Astrocyte (in vitro differentiated cells and primary cell): ENCODE measurements at regions not wholly inside any gene's neighbourhood (a gene's known extent, or its start where the extent isn't known, plus 50 kb on each side); places are given as distances from the start of the nearest gene placed in this dataset.

Experiments used
- DNase-seq: peaks from one replicate; pipeline ENCODE4 v3.0.0-alpha.2; 2010; ENCODE audit warnings: low read depth
- FAIRE-seq: peaks from 2 replicates; lab custom pipeline; 2011; peaks lifted over from hg19 to GRCh38; lab: Jason Lieb, UNC
- H2AFZ ChIP-seq: 2 replicates; pipeline ENCODE4 v1.6.0; 2012; ENCODE audit warnings: low read depth, low read length, inconsistent platforms
- H3K27ac ChIP-seq: 2 replicates; pipeline ENCODE4 v1.5.1; 2011; ENCODE audit warnings: low read depth, low read length, inconsistent platforms
- H3K27me3 ChIP-seq: 2 replicates; pipeline ENCODE4 v1.6.0; 2011; ENCODE audit warnings: low read length, inconsistent platforms; ENCODE audit not compliant: insufficient read depth
- H3K36me3 ChIP-seq: 2 replicates; pipeline ENCODE4 v1.5.1; 2011; ENCODE audit warnings: low read length, inconsistent platforms; ENCODE audit not compliant: insufficient read depth
- H3K4me1 ChIP-seq: 2 replicates; pipeline ENCODE4 v1.5.1; 2011; ENCODE audit warnings: low read length, inconsistent platforms; ENCODE audit not compliant: insufficient read depth
- H3K4me2 ChIP-seq: 2 replicates; pipeline ENCODE4 v1.6.0; 2012; ENCODE audit warnings: low read length, inconsistent platforms
- H3K4me3 ChIP-seq: 2 replicates; pipeline ENCODE4 v1.5.1; 2011; ENCODE audit warnings: low read depth, mild to moderate bottlenecking, low read length, inconsistent platforms; ENCODE audit not compliant: insufficient read depth
- H3K79me2 ChIP-seq: 2 replicates; pipeline ENCODE4 v1.6.0; 2012; ENCODE audit warnings: mild to moderate bottlenecking, low read length, inconsistent platforms; ENCODE audit not compliant: insufficient read depth
- H3K9ac ChIP-seq: 2 replicates; pipeline ENCODE4 v1.6.0; 2012; ENCODE audit warnings: mild to moderate bottlenecking, low read length, inconsistent platforms
- H3K9me3 ChIP-seq: 2 replicates; pipeline ENCODE4 v1.5.1; 2012; ENCODE audit warnings: low read depth, mild to moderate bottlenecking, low read length, inconsistent platforms; ENCODE audit not compliant: insufficient read depth
- H4K20me1 ChIP-seq: 2 replicates; pipeline ENCODE4 v1.6.0; 2012; ENCODE audit warnings: low read length, inconsistent platforms; ENCODE audit not compliant: insufficient read depth
- H3K27ac Mint-ChIP-seq: one replicate; pipeline ENCODE4 v1.8.0; 2021; ENCODE audit warnings: mild to moderate bottlenecking, mixed read lengths; ENCODE audit not compliant: unreplicated experiment
- H3K27me3 Mint-ChIP-seq: one replicate; pipeline ENCODE4 v1.8.0; 2021; ENCODE audit warnings: low read depth, mixed read lengths; ENCODE audit not compliant: unreplicated experiment
- H3K36me3 Mint-ChIP-seq: one replicate; pipeline ENCODE4 v1.8.0; 2021; ENCODE audit warnings: low read depth, mixed read lengths; ENCODE audit not compliant: unreplicated experiment
- H3K4me1 Mint-ChIP-seq: one replicate; pipeline ENCODE4 v1.8.0; 2021; ENCODE audit warnings: low read depth, mixed read lengths; ENCODE audit not compliant: unreplicated experiment
- H3K4me3 Mint-ChIP-seq: one replicate; pipeline ENCODE4 v1.8.0; 2021; ENCODE audit warnings: mild to moderate bottlenecking, moderate library complexity, mixed read lengths; ENCODE audit not compliant: unreplicated experiment
- H3K9me3 Mint-ChIP-seq: one replicate; pipeline ENCODE4 v1.8.0; 2021; ENCODE audit warnings: mild to moderate bottlenecking, mixed read lengths; ENCODE audit not compliant: unreplicated experiment
- CTCF ChIP-seq: IDR thresholded peaks from 2 replicates; pipeline ENCODE4 v1.5.1; 2011; ENCODE audit warnings: low read depth, mild to moderate bottlenecking, inconsistent platforms, low read length, moderate library complexity; ENCODE audit not compliant: insufficient read depth
- EZH2 ChIP-seq: IDR thresholded peaks from 2 replicates; pipeline ENCODE4 v1.6.1; 2012; ENCODE audit warnings: mild to moderate bottlenecking, low read length, inconsistent platforms; ENCODE audit not compliant: insufficient read depth

GRCh38 chr4:26264109-26264508 lies 56.7 kb upstream of the RBPJ start:
- H3K4me1 ChIP-seq = no peaks in the 10 kb centered on the region
- no peaks in the 10 kb centered on the region for H4K20me1 ChIP-seq
- H3K9me3 ChIP-seq = no peaks in the 10 kb centered on the region
- H2AFZ ChIP-seq = no peak overlapping the region
- DNase-seq (no peak), FAIRE-seq (no peak)
- no peaks in the 10 kb centered on the region for H3K4me1 Mint-ChIP-seq
- H3K27me3 Mint-ChIP-seq = no peaks in the 10 kb centered on the region
- no peak overlapping the region for H3K27ac ChIP-seq
- H3K79me2 ChIP-seq = no peaks in the 10 kb centered on the region
- no peak overlapping the region for H3K4me3 ChIP-seq
- no peak overlapping the region for H3K9ac ChIP-seq
- no peak overlapping the region for H3K4me2 ChIP-seq
- H3K36me3 ChIP-seq = no peaks in the 10 kb centered on the region
- H3K4me3 Mint-ChIP-seq = no peak overlapping the region
- H3K27ac Mint-ChIP-seq = no peak overlapping the region
- H3K36me3 Mint-ChIP-seq = no peaks in the 10 kb centered on the region
- no peaks in the 10 kb centered on the region for H3K27me3 ChIP-seq
- H3K9me3 Mint-ChIP-seq = peaks cover 3% of the 10 kb centered on the region
- TF ChIP-seq CTCF = no peak
- TF ChIP-seq EZH2 = no peak

GRCh38 chr4:26267087-26267486 lies 53.7 kb upstream of the RBPJ start:
- no peaks in the 10 kb centered on the region for H3K9me3 ChIP-seq
- no peak overlapping the region for H2AFZ ChIP-seq
- no peak overlapping the region for H3K4me2 ChIP-seq
- TF ChIP-seq CTCF (no peak), EZH2 (no peak)
- no peaks in the 10 kb centered on the region for H3K27me3 ChIP-seq
- no peak overlapping the region for H3K27ac ChIP-seq
- no peaks in the 10 kb centered on the region for H4K20me1 ChIP-seq
- H3K79me2 ChIP-seq = no peaks in the 10 kb centered on the region
- FAIRE-seq = peak; percentile 73
- H3K4me1 Mint-ChIP-seq = no peaks in the 10 kb centered on the region
- no peak overlapping the region for H3K27ac Mint-ChIP-seq
- H3K4me3 ChIP-seq = no peak overlapping the region
- H3K4me3 Mint-ChIP-seq = no peak overlapping the region
- H3K9ac ChIP-seq = no peak overlapping the region
- H3K36me3 Mint-ChIP-seq = no peaks in the 10 kb centered on the region
- H3K36me3 ChIP-seq = no peaks in the 10 kb centered on the region
- H3K9me3 Mint-ChIP-seq = no peaks in the 10 kb centered on the region
- H3K4me1 ChIP-seq = no peaks in the 10 kb centered on the region
- H3K27me3 Mint-ChIP-seq = no peaks in the 10 kb centered on the region
- DNase-seq = peak; percentile 34

GRCh38 chr4:26268246-26268645 lies 52.6 kb upstream of the RBPJ start:
- H3K4me3 Mint-ChIP-seq = no peak overlapping the region
- H3K27ac Mint-ChIP-seq = no peak overlapping the region
- no peak overlapping the region for H2AFZ ChIP-seq
- no peak for DNase-seq
- no peaks in the 10 kb centered on the region for H3K4me1 ChIP-seq
- no peaks in the 10 kb centered on the region for H3K9me3 Mint-ChIP-seq
- H3K79me2 ChIP-seq = no peaks in the 10 kb centered on the region
- no peak for FAIRE-seq
- H3K4me2 ChIP-seq = no peak overlapping the region
- H3K27me3 ChIP-seq = no peaks in the 10 kb centered on the region
- no peaks in the 10 kb centered on the region for H3K4me1 Mint-ChIP-seq
- TF ChIP-seq CTCF (no peak), EZH2 (no peak)
- H3K27ac ChIP-seq = no peak overlapping the region
- no peaks in the 10 kb centered on the region for H3K36me3 ChIP-seq
- H3K36me3 Mint-ChIP-seq = no peaks in the 10 kb centered on the region
- no peak overlapping the region for H3K4me3 ChIP-seq
- no peaks in the 10 kb centered on the region for H4K20me1 ChIP-seq
- H3K9ac ChIP-seq = no peak overlapping the region
- H3K9me3 ChIP-seq = no peaks in the 10 kb centered on the region
- H3K27me3 Mint-ChIP-seq = no peaks in the 10 kb centered on the region
